ENCODE measurements at regions not wholly inside any gene's neighbourhood (a gene's known extent, or its start where the extent isn't known, plus 50 kb on each side); places are given as distances from the start of the nearest gene placed in this dataset.

GRCh38 chr10:89900554-89900953 lies 199.2 kb downstream of the KIF20B start:
- no peak for TF ChIP-seq POLR2AphosphoS5 (IDR thresholded peaks at IDR 0.05; ENCODE audit: borderline replicate concordance, low read depth, low read length)
- TF ChIP-seq EZH2 (IDR thresholded peaks at IDR 0.05): no peak
- TF ChIP-seq FOXP2 (optimal IDR thresholded peaks at IDR 0.05; ENCODE audit: control extremely low read depth, extremely low read length, insufficient read depth): no peak
